Nephron progenitor cell (in vitro differentiated cells): ENCODE measurements at regions not wholly inside any gene's neighbourhood (a gene's known extent, or its start where the extent isn't known, plus 50 kb on each side); places are given as distances from the start of the nearest gene placed in this dataset.

Experiments
- DNase-seq: peaks from one replicate; pipeline ENCODE4 v3.0.0; 2021
- H3K27ac Mint-ChIP-seq: 2 replicates; pipeline ENCODE4 v1.8.0; 2021; ENCODE audit warnings: mild to moderate bottlenecking, moderate library complexity, mixed read lengths
- H3K27me3 Mint-ChIP-seq: 2 replicates; pipeline ENCODE4 v1.8.0; 2021; ENCODE audit warnings: mild to moderate bottlenecking, low read depth, mixed read lengths; ENCODE audit not compliant: poor library complexity
- H3K36me3 Mint-ChIP-seq: 2 replicates; pipeline ENCODE4 v1.8.0; 2021; ENCODE audit warnings: low read depth, mixed read lengths
- H3K4me1 Mint-ChIP-seq: 2 replicates; pipeline ENCODE4 v1.8.0; 2021; ENCODE audit warnings: mixed read lengths
- H3K4me3 Mint-ChIP-seq: 2 replicates; pipeline ENCODE4 v1.8.0; 2021; ENCODE audit warnings: mild to moderate bottlenecking, moderate library complexity, mixed read lengths
- H3K9me3 Mint-ChIP-seq: 2 replicates; pipeline ENCODE4 v1.8.0; 2021; ENCODE audit warnings: mild to moderate bottlenecking, moderate library complexity, mixed read lengths
- TF ChIP-seq, protein P1 (sequence below): fragments of 200-600 bp; sonication (generic); IDR thresholded peaks from 2 replicates; pipeline ENCODE4 v1.5.0; 2021; ENCODE audit warnings: antibody characterized with exemption

DNA sequence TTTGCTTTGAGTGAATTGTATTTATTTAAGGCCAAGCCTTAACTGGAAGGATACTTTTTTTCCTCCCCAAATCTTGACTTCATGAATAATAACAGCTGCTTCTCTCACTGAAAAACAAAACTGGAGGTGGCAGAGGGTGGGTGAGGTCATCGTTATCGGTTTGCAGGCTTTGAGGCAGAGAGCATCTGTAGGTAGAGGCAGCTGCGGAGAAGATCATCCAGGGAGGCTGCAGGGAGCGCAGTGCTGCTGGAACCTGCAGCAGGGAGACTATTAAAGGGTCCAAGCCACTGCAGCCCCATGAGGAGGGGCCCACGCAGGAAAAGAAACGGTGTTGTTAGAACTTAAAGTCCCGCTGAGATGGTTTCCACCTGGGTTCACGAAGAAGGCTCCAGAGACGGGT is 112.1 kb upstream of the SDK1 start:
- H3K36me3 Mint-ChIP-seq, result peaks cover 4% of the 10 kb centered on the region
- H3K27ac Mint-ChIP-seq, result peak overlapping the region; percentile 68
- H3K4me3 Mint-ChIP-seq, result no peak overlapping the region
- peaks cover 16% of the 10 kb centered on the region for H3K27me3 Mint-ChIP-seq
- peaks cover 22% of the 10 kb centered on the region for H3K9me3 Mint-ChIP-seq
- TF ChIP-seq, protein P1, sequence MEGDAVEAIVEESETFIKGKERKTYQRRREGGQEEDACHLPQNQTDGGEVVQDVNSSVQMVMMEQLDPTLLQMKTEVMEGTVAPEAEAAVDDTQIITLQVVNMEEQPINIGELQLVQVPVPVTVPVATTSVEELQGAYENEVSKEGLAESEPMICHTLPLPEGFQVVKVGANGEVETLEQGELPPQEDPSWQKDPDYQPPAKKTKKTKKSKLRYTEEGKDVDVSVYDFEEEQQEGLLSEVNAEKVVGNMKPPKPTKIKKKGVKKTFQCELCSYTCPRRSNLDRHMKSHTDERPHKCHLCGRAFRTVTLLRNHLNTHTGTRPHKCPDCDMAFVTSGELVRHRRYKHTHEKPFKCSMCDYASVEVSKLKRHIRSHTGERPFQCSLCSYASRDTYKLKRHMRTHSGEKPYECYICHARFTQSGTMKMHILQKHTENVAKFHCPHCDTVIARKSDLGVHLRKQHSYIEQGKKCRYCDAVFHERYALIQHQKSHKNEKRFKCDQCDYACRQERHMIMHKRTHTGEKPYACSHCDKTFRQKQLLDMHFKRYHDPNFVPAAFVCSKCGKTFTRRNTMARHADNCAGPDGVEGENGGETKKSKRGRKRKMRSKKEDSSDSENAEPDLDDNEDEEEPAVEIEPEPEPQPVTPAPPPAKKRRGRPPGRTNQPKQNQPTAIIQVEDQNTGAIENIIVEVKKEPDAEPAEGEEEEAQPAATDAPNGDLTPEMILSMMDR, result no peak
- peaks cover 8% of the 10 kb centered on the region for H3K4me1 Mint-ChIP-seq
- no peak for DNase-seq

DNA sequence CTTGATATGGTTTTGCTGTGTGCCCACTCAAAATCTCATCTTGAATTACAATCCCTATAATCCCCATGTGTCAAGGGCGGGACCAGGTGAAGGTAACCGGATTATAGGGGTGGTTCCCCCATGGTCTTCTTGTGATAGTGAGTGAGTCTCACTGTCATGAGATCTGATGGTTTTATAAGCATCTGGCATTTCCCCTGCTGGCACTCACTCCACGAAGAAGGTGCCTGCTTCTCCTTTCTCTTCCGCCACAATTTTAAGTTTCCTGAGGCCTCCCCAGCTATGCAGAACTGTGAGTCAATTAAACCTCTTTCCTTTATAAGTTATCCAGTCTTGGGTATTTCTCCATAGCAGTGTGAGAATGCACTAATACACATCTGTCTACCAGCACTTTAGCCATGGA is 109.5 kb upstream of the SDK1 start:
- DNase-seq, result no peak
- Mint-ChIP-seq H3K9me3 (peaks cover 42% of the 10 kb centered on the region), H3K27me3 (peaks cover 20% of the 10 kb centered on the region), H3K4me1 (peaks cover 16% of the 10 kb centered on the region), H3K4me3 (no peak overlapping the region), H3K27ac (no peak overlapping the region), H3K36me3 (peaks cover 4% of the 10 kb centered on the region)
- TF ChIP-seq, protein P1, result no peak

DNA sequence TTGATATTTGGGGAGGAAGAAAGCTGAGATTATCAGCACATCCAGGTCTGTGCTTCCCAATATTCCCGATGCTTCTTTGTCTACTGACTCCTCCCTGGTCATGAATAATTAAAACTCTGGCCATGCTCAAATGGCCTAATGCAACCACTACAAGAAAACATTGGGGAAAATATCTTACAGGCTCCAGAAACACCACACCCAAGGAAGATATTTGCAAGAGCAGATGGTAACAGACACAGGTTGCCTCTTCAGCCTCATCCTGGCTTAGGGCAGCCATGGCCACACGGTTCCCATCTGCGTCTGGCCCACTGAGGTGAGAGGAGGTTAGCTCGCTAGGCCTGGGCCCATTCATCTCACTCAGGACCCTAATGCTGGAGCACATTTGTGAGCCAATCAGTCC is 108.4 kb upstream of the SDK1 start:
- H3K27ac Mint-ChIP-seq, result no peak overlapping the region
- TF ChIP-seq, protein P1, result no peak
- peaks cover 4% of the 10 kb centered on the region for H3K36me3 Mint-ChIP-seq
- H3K4me3 Mint-ChIP-seq, result no peak overlapping the region
- peaks cover 35% of the 10 kb centered on the region for H3K9me3 Mint-ChIP-seq
- peaks cover 25% of the 10 kb centered on the region for H3K4me1 Mint-ChIP-seq
- H3K27me3 Mint-ChIP-seq, result peaks cover 14% of the 10 kb centered on the region
- no peak for DNase-seq

DNA sequence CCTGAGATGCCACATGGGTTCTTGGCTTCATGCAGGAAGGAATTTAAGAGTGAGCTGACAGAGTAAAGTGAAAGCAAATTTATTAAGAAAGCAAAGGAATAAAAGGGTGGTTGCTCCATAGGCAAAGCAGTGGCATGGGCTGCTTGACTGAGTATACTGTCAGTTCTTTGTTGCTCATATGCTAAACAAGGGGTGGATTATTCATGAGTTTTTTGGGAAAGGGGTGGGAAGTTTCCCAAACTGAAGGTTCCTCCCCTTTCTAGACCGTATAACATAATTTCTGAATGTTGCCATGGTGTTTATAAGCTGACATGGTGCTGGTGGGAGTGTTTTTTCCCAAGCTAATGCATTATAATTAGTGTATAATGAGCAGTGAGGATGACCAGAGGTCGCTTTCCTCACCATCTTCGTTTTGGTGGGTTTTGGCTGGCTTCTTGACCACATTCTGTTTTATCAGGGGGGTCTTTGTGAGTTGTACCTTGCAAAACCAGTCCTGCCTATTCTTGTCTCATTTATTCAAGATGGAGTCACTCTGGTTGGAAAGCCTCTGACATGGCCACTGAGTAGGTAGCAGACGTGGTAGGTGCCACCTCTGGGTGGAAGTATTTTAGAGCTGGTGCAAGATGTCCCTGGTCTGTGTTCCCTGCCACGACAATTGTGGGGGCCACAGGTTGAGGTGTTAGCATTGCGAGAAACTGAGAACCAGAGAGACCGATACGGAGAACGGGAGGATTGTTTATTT is 107.5 kb upstream of the SDK1 start:
- H3K27ac Mint-ChIP-seq, result no peak overlapping the region
- no peak overlapping the region for H3K4me3 Mint-ChIP-seq
- peaks cover 14% of the 10 kb centered on the region for H3K27me3 Mint-ChIP-seq
- peaks cover 25% of the 10 kb centered on the region for H3K4me1 Mint-ChIP-seq
- peaks cover 44% of the 10 kb centered on the region for H3K9me3 Mint-ChIP-seq
- DNase-seq, result no peak
- H3K36me3 Mint-ChIP-seq, result peaks cover 4% of the 10 kb centered on the region
- TF ChIP-seq, protein P1, result no peak

DNA sequence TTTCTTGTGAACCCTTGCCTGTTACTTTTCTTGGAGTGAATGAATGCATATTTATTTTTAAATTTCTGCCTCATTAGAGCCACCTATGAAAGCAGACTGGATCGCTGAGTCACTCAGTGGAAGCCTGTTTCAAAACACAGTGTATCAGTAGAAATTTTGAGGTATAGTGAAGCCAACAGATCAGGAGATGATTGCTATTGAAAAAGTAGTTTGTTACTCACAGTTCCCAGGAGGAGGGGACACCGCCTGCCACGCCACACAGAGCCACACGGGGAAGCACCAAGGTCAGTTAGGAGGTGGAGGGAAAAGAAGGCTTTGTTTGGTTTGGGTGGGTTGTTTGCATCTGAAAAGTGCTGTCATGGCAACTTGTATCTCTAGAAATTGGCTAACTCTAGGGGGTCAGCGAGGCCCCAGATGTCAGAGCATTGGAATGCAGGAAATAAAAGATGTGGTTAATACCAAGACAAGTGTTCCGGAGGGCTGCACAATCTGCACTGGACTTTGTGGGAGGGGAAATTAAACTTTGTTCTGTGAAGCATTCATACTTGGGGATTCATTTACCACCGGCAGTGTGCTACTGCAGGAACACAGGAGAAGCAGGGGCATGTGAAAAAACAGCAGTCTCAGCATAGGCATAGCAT is 106.4 kb upstream of the SDK1 start:
- H3K27me3 Mint-ChIP-seq, result peaks cover 14% of the 10 kb centered on the region
- no peak overlapping the region for H3K4me3 Mint-ChIP-seq
- peaks cover 9% of the 10 kb centered on the region for H3K36me3 Mint-ChIP-seq
- peaks cover 20% of the 10 kb centered on the region for H3K4me1 Mint-ChIP-seq
- TF ChIP-seq, protein P1, result no peak
- DNase-seq, result no peak
- peak overlapping the region; percentile 20 for H3K27ac Mint-ChIP-seq
- peaks cover 55% of the 10 kb centered on the region for H3K9me3 Mint-ChIP-seq

DNA sequence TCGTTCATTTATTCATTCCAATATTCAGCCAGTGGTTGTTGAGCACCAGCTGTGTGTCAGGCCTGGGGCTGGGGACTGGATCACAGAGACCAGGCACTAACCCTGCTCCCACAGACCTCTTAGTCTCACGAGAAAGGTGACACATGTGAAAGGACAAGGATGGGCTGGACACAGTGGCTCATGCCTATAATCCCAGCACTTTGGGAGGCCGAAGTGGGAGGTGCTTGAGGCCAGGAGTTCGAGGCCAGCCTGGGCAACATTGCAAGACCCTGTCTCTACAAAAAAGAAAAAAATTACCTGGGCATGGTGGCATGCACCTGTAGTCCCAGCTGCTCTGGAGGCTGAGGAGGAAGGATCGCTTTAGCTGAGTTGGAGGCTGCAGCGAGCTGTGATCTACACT is 105.9 kb upstream of the SDK1 start:
- H3K27me3 Mint-ChIP-seq, result peaks cover 14% of the 10 kb centered on the region
- H3K27ac Mint-ChIP-seq, result no peak overlapping the region
- H3K4me3 Mint-ChIP-seq, result no peak overlapping the region
- H3K4me1 Mint-ChIP-seq, result peaks cover 20% of the 10 kb centered on the region
- TF ChIP-seq, protein P1, result no peak
- no peak for DNase-seq
- peaks cover 60% of the 10 kb centered on the region for H3K9me3 Mint-ChIP-seq
- H3K36me3 Mint-ChIP-seq, result peaks cover 12% of the 10 kb centered on the region
